GM19193 (cell line): ENCODE measurements at regions not wholly inside any gene's neighbourhood (a gene's known extent, or its start where the extent isn't known, plus 50 kb on each side); places are given as distances from the start of the nearest gene placed in this dataset.

Experiments used
- POLR2A ChIP-seq: IDR thresholded peaks from 4 replicates; pipeline ENCODE4 v1.6.1; 2011; ENCODE audit not compliant: insufficient read depth, insufficient read length; ENCODE audit errors: extremely low read depth

GRCh38 chr4:53855581-53856250 lies 208.7 kb downstream of the CHIC2 start:
- TF ChIP-seq POLR2A = no peak

DNA sequence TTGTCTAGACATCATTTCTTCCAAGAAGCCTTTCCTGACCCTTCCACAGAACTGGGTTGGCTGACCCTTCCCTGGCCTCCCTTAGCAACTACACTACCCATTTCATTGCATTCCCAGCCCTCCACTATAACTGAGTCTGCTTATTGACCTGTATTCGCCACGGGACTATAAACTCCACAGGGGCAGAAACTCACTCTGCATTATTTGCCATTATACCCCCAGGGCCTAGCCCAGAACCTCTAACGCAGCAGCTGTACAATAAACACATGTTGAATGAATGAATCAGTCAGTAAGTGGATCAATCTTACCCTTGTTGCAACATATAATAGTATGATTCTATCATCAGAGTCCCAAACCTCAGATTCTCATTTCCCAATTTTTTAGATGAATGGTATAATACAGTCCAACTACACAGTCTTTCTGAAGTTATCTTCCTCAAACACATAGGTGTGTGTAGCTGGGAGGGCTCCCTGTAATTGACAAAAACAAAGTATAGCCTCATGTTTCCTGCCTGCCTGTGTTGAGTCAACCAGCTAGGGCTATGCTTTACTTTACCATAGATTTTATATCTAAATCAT lies 209.3 kb downstream of the CHIC2 start:
- no peak for TF ChIP-seq POLR2A

DNA sequence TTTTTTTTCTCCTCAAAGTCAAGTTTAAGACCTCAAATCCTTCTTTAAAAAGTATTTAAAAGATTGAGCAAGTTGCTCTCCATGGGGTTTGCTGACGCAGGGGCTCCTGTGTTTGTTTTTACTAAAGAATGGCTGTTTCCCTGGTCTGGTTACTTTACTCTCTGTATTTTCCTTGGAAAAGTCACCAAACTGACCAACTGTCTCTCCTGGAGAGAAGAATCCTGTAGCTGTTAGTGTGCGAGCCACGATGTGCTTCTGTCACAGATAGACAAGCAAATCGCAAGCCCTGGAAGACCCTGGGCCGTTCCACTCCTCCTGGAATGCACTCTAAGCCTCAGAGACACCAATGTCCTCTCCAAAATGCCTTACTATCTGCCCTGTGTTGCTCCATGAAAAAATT lies 212.1 kb downstream of the CHIC2 start:
- no peak for TF ChIP-seq POLR2A

- no peak for TF ChIP-seq POLR2A
Measured at GRCh38 chr4:53847965-53848364, 216.4 kb downstream of the CHIC2 start.

DNA sequence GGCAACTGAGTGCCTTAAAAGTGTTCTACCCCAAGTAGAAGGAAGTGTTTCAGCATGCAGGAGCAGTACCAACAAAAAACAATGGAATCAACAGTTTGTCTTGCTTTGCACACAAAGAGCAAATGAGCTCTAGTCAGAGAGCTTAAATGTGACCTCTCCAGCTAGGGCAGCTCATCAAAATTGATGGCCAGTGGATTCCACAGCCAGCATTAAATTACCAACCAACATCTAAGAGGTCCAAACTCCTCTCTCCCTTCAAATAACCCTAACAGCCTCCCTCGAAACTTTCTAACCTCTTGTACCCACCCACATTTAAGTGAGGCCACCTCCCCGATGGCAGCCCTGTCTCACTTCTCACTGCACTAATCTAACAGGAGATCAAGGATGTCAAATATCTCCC lies 219.9 kb downstream of the CHIC2 start:
- no peak for TF ChIP-seq POLR2A

DNA sequence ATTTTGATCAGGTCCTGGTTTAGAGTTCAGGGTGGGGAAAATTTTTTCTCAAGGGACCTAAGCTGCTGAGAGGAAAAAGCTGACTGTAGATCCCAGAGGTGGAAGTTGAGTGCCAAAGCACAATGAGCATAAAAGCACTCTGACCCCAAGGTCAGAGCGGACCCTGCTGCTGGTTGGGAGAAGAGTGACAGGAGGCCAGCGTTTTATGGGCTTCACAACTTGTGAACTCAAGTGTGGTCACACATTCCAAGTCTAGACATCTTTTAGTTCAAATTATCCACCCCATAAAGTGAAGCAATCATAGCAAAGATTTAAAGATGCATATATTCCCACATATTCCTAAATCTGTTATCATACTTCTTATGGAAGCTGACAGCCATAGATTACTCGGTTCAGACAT lies 220.3 kb downstream of the CHIC2 start:
- TF ChIP-seq POLR2A = no peak

DNA sequence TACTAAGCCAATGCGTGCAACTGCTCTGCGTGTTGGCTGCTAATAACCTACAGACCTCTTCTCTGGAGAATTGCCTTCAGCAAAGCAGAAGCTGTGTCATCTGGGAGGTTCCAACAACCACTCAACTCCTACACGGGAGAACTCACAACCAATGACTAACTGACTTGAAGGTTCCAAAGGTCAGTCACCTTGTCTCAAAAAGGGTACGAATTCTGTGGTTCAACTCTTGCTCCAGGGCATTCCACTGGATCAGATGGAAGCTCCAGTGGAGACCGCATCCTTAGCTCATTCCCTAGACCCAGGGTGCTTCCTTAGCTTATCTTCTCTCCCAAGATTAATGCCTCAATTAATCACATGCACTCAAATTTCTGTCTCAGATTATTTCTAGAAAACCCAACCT lies 222.7 kb downstream of the CHIC2 start:
- no peak for TF ChIP-seq POLR2A

DNA sequence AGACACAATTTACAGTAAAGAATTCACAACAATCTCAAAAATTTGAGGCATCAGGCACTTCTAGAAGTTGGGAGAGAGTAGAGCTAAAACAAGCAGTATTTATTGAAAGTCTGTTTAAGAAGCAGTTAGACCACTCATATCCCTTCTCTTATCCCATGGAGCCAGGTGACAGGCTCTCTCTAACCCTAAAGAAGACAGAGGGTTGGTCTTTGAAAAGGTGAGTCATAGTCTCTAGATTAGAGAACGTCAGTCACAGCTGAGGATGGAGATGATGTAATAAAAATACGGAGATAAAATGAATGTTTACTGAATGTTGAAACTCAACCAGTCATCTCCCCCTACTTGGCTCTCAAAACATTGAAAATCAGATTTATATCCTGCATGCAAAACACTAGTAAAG lies 223.8 kb downstream of the CHIC2 start:
- no peak for TF ChIP-seq POLR2A

- no peak for TF ChIP-seq POLR2A
Measured at GRCh38 chr4:53832549-53832948, 231.9 kb downstream of the CHIC2 start.

DNA sequence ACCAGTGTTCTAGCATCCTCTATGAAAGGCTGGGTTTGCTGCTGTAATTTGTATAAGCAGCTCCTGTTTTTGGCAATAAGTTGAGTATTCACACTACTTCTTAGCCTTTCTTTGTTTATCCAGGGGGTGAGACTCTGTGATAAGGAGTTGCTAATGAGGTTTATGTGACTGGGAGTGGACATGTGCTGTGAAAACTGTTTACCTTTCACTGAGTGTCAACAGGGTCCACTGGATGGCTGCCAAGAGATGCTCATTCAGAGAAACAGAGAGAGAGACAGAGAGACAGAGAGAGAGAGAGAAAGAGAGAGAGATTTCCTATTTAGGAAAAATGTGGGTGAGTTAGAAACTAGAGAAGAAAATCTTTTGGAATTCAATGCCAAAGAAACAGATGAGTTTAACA lies 233.9 kb downstream of the CHIC2 start:
- TF ChIP-seq POLR2A = no peak

GRCh38 chr4:53821179-53821851 lies 230.0 kb upstream of the LNX1 start:
- no peak for TF ChIP-seq POLR2A

DNA sequence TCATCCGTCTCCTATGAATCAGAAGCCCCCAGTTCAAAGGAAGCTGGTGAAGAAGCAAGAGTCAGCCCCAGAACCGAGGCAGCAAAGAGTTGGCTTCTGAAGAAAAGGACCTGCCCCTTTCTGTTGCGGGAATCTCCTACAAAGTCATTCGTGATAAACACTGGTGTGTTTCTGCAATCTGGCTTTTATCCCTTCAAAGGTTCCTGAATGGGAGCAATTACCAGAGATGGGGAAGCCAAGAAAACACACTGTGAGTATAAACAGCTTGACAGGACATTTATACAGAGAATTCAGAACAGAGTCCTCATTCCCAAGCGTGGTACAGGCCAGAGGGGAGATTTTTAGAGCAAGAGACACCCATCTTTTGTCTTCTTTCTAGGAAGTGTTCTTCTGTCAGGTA lies 226.8 kb upstream of the LNX1 start:
- TF ChIP-seq POLR2A = no peak

GRCh38 chr4:53816561-53816960 lies 225.3 kb upstream of the LNX1 start:
- TF ChIP-seq POLR2A = no peak

DNA sequence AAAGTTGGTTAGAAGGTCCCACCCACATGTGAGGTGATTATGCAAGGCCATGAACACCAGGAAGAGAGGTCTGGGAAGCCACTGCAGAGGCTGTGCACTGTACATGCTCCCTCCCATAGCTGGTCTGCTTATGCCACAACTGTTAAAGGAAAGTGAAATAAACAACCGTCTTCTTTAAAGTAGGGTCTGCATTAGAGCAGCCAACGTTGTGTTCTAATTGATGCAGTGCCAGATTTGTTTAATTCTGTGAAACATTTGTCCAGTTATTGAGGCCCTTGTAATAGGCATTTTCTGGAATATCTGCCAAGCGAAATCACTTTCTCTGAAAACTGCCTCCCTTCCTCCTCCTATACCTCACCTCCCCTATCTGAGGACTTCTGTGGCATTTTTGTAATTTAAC lies 224.0 kb upstream of the LNX1 start:
- no peak for TF ChIP-seq POLR2A

GRCh38 chr4:53813998-53814397 lies 222.7 kb upstream of the LNX1 start:
- no peak for TF ChIP-seq POLR2A

GRCh38 chr4:53810643-53811042 lies 219.4 kb upstream of the LNX1 start:
- TF ChIP-seq POLR2A = no peak

GRCh38 chr4:53809816-53810215 lies 218.5 kb upstream of the LNX1 start:
- TF ChIP-seq POLR2A = no peak

DNA sequence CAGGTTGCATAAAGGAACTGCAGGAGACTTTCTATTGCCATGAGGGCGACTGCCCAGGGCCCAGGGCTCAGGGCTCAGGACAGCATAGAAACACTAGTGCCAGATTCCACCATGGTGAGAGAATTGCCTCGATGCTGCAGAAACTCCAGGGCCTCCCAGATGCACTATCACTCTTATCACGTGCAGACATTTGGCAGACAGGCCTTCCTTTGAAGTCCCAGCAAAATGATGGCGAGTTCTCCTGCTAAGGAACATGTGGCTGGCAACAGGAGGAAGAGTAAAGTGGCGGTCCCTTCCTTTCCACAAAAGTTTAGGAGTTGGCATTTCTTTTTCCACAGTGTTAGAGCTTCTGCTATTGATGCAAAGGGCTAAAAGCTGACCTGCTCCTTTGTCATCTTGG lies 214.0 kb upstream of the LNX1 start:
- TF ChIP-seq POLR2A = no peak
